ENCODE measurements at regions not wholly inside any gene's neighbourhood (a gene's known extent, or its start where the extent isn't known, plus 50 kb on each side); places are given as distances from the start of the nearest gene placed in this dataset.

- FAIRE-seq, result no peak
Observed at GRCh38 chr3:31439890-31440750, 92.6 kb upstream of the STT3B start.

GRCh38 chr3:31440878-31441277 is 91.8 kb upstream of the STT3B start:
- FAIRE-seq, result no peak

- FAIRE-seq, result no peak
Observed at GRCh38 chr3:31442755-31443154, 90.0 kb upstream of the STT3B start.

GRCh38 chr3:31444220-31445142 is 88.2 kb upstream of the STT3B start:
- no peak for FAIRE-seq

- FAIRE-seq, result no peak
Observed at GRCh38 chr3:31445701-31446100, 87.0 kb upstream of the STT3B start.

GRCh38 chr3:31448035-31448881 is 84.5 kb upstream of the STT3B start:
- no peak for FAIRE-seq

- no peak for FAIRE-seq
Observed at GRCh38 chr3:31448882-31449243, 83.9 kb upstream of the STT3B start.

GRCh38 chr3:31449318-31449717 is 83.4 kb upstream of the STT3B start:
- FAIRE-seq, result no peak

GRCh38 chr3:31450345-31450744 is 82.4 kb upstream of the STT3B start:
- FAIRE-seq, result no peak

GRCh38 chr3:31452495-31453106 is 80.1 kb upstream of the STT3B start:
- no peak for FAIRE-seq

- FAIRE-seq, result no peak
Observed at GRCh38 chr3:31453430-31453829, 79.3 kb upstream of the STT3B start.

- no peak for FAIRE-seq
Observed at GRCh38 chr3:31455524-31455923, 77.2 kb upstream of the STT3B start.

- no peak for FAIRE-seq
Observed at GRCh38 chr3:31456373-31456772, 76.4 kb upstream of the STT3B start.

- FAIRE-seq, result no peak
Observed at GRCh38 chr3:31461426-31461825, 71.3 kb upstream of the STT3B start.

GRCh38 chr3:31462050-31462569 is 70.6 kb upstream of the STT3B start:
- FAIRE-seq, result no peak

- no peak for FAIRE-seq
Observed at GRCh38 chr3:31465999-31466398, 66.7 kb upstream of the STT3B start.

- FAIRE-seq, result no peak
Observed at GRCh38 chr3:31466866-31467265, 65.9 kb upstream of the STT3B start.

- FAIRE-seq, result no peak
Observed at GRCh38 chr3:31468433-31468832, 64.3 kb upstream of the STT3B start.

GRCh38 chr3:31469385-31469784 is 63.3 kb upstream of the STT3B start:
- FAIRE-seq, result no peak

GRCh38 chr3:31472479-31473390 is 60.0 kb upstream of the STT3B start:
- no peak for FAIRE-seq

GRCh38 chr3:31476209-31476608 is 56.5 kb upstream of the STT3B start:
- FAIRE-seq, result no peak

All from colon (tissue), 2 donors.